ENCODE measurements at regions not wholly inside any gene's neighbourhood (a gene's known extent, or its start where the extent isn't known, plus 50 kb on each side); places are given as distances from the start of the nearest gene placed in this dataset.
"Not testable (repeated sequence)": the region's sequence is repeated elsewhere in the genome, so short reads cannot be mapped to it uniquely, and the experiment has no call there.

GRCh38 chr3:178201714-178202113 is 334.5 kb upstream of the KCNMB2 start:
- no peak for DNase-seq (ENCODE audit: low read depth in 3 of 3)

GRCh38 chr3:178202194-178202593 is 334.0 kb upstream of the KCNMB2 start:
- DNase-seq (ENCODE audit: low read depth in 3 of 3) = no peak

- DNase-seq (ENCODE audit: low read depth in 3 of 3) = no peak
Observed at GRCh38 chr3:178203165-178203564, 333.1 kb upstream of the KCNMB2 start.

- DNase-seq (ENCODE audit: low read depth in 3 of 3) = no peak
Observed at GRCh38 chr3:178203650-178204049, 332.6 kb upstream of the KCNMB2 start.

GRCh38 chr3:178205740-178206139 is 330.5 kb upstream of the KCNMB2 start:
- DNase-seq (ENCODE audit: low read depth in 3 of 3) = no peak

- DNase-seq (ENCODE audit: low read depth in 3 of 3) = no peak
Observed at GRCh38 chr3:178206521-178206920, 329.7 kb upstream of the KCNMB2 start.

GRCh38 chr3:178207161-178207560 is 329.1 kb upstream of the KCNMB2 start:
- not testable (repeated sequence) for DNase-seq (ENCODE audit: low read depth in 3 of 3)

GRCh38 chr3:178207627-178208026 is 328.6 kb upstream of the KCNMB2 start:
- not testable (repeated sequence) for DNase-seq (ENCODE audit: low read depth in 3 of 3)

- not testable (repeated sequence) for DNase-seq (ENCODE audit: low read depth in 3 of 3)
Observed at GRCh38 chr3:178209116-178209515, 327.1 kb upstream of the KCNMB2 start.

- DNase-seq (ENCODE audit: low read depth in 3 of 3) = not testable (repeated sequence)
Observed at GRCh38 chr3:178209618-178210017, 326.6 kb upstream of the KCNMB2 start.

GRCh38 chr3:178211086-178211485 is 325.1 kb upstream of the KCNMB2 start:
- not testable (repeated sequence) for DNase-seq (ENCODE audit: low read depth in 3 of 3)

- no peak for DNase-seq (ENCODE audit: low read depth in 3 of 3)
Observed at GRCh38 chr3:178217479-178217878, 318.8 kb upstream of the KCNMB2 start.

GRCh38 chr3:178218231-178218630 is 318.0 kb upstream of the KCNMB2 start:
- DNase-seq (ENCODE audit: low read depth in 3 of 3) = no peak

GRCh38 chr3:178219661-178220060 is 316.6 kb upstream of the KCNMB2 start:
- DNase-seq (ENCODE audit: low read depth in 3 of 3) = not testable (repeated sequence)

- DNase-seq (ENCODE audit: low read depth in 3 of 3) = no peak
Observed at GRCh38 chr3:178223876-178224275, 312.4 kb upstream of the KCNMB2 start.

GRCh38 chr3:178226094-178226493 is 310.1 kb upstream of the KCNMB2 start:
- no peak for DNase-seq (ENCODE audit: low read depth in 3 of 3)

GRCh38 chr3:178231645-178232044 is 304.6 kb upstream of the KCNMB2 start:
- DNase-seq (ENCODE audit: low read depth in 3 of 3) = no peak

- DNase-seq (ENCODE audit: low read depth in 3 of 3) = no peak
Observed at GRCh38 chr3:178233371-178234071, 302.7 kb upstream of the KCNMB2 start.

GRCh38 chr3:178236555-178237277 is 299.5 kb upstream of the KCNMB2 start:
- no peak for DNase-seq (ENCODE audit: low read depth in 3 of 3)

GRCh38 chr3:178238179-178238578 is 298.1 kb upstream of the KCNMB2 start:
- DNase-seq (ENCODE audit: low read depth in 3 of 3) = no peak

- no peak for DNase-seq (ENCODE audit: low read depth in 3 of 3)
Observed at GRCh38 chr3:178244733-178245709, 291.2 kb upstream of the KCNMB2 start.

- DNase-seq (ENCODE audit: low read depth in 3 of 3) = no peak
Observed at GRCh38 chr3:178246004-178246403, 290.2 kb upstream of the KCNMB2 start.
